GM19438 (cell line): ENCODE measurements at regions not wholly inside any gene's neighbourhood (a gene's known extent, or its start where the extent isn't known, plus 50 kb on each side); places are given as distances from the start of the nearest gene placed in this dataset.
A peak's percentile ranks its signal among the peaks of the same experiment; 100 is the strongest.
"Not testable (repeated sequence)": the region's sequence is repeated elsewhere in the genome, so short reads cannot be mapped to it uniquely, and the experiment has no call there.

Experiments used
- ATAC-seq: cut with Tn5 transposase; IDR thresholded peaks from one replicate; pipeline ENCODE4 v1.9.1; 2021; ENCODE audit warnings: low read depth; ENCODE audit not compliant: unreplicated experiment

GRCh38 chr4:49153011-49153410 is 166.9 kb downstream of the CWH43 start:
- ATAC-seq = not testable (repeated sequence)

- peak; percentile 64 for ATAC-seq
These were observed 168.4 kb downstream of the CWH43 start for GRCh38 chr4:49154308-49155103.

- ATAC-seq = not testable (repeated sequence)
These were observed 169.2 kb downstream of the CWH43 start for GRCh38 chr4:49155270-49155669.

GRCh38 chr4:49156309-49156708 is 170.2 kb downstream of the CWH43 start:
- ATAC-seq = not testable (repeated sequence)

GRCh38 chr4:49157630-49158029 is 171.6 kb downstream of the CWH43 start:
- ATAC-seq = not testable (repeated sequence)

- not testable (repeated sequence) for ATAC-seq
These were observed 175.1 kb downstream of the CWH43 start for GRCh38 chr4:49161111-49161541.

GRCh38 chr4:49164916-49165315 is 178.8 kb downstream of the CWH43 start:
- ATAC-seq = not testable (repeated sequence)

GRCh38 chr4:49177847-49178246 is 191.8 kb downstream of the CWH43 start:
- ATAC-seq = not testable (repeated sequence)

GRCh38 chr4:49181088-49181487 is 195.0 kb downstream of the CWH43 start:
- not testable (repeated sequence) for ATAC-seq

GRCh38 chr4:49211396-49212194 is 225.5 kb downstream of the CWH43 start:
- not testable (repeated sequence) for ATAC-seq

- ATAC-seq = not testable (repeated sequence)
These were observed 227.2 kb downstream of the CWH43 start for GRCh38 chr4:49213250-49213649.

- ATAC-seq = not testable (repeated sequence)
These were observed 227.7 kb downstream of the CWH43 start for GRCh38 chr4:49213750-49214149.

GRCh38 chr4:49214453-49215081 is 228.5 kb downstream of the CWH43 start:
- ATAC-seq = not testable (repeated sequence)

GRCh38 chr4:49215082-49215479 is 229.0 kb downstream of the CWH43 start:
- not testable (repeated sequence) for ATAC-seq

- ATAC-seq = not testable (repeated sequence)
These were observed 230.5 kb downstream of the CWH43 start for GRCh38 chr4:49216606-49217005.

GRCh38 chr4:49217492-49217891 is 231.4 kb downstream of the CWH43 start:
- ATAC-seq = no peak

- ATAC-seq = not testable (repeated sequence)
These were observed 232.0 kb downstream of the CWH43 start for GRCh38 chr4:49218094-49218493.

GRCh38 chr4:49218931-49219330 is 232.9 kb downstream of the CWH43 start:
- ATAC-seq = not testable (repeated sequence)

- ATAC-seq = not testable (repeated sequence)
These were observed 233.6 kb downstream of the CWH43 start for GRCh38 chr4:49219489-49220225.

- no peak for ATAC-seq
These were observed 235.1 kb downstream of the CWH43 start for GRCh38 chr4:49221209-49221608.
